Type B pancreatic cell (in vitro differentiated cells): ENCODE measurements at regions not wholly inside any gene's neighbourhood (a gene's known extent, or its start where the extent isn't known, plus 50 kb on each side); places are given as distances from the start of the nearest gene placed in this dataset.

Experiments used
- DNase-seq: peaks from one replicate; pipeline ENCODE4 v3.0.0; 2021; ENCODE audit warnings: mixed read lengths; ENCODE audit not compliant: unreplicated experiment; ENCODE audit errors: extremely low spot score
- H3K27ac Mint-ChIP-seq: 2 replicates; pipeline ENCODE4 v1.8.0; 2021; ENCODE audit warnings: mild to moderate bottlenecking, mixed read lengths
- H3K27me3 Mint-ChIP-seq: 2 replicates; pipeline ENCODE4 v1.8.0; 2021; ENCODE audit warnings: mixed read lengths
- H3K36me3 Mint-ChIP-seq: 2 replicates; pipeline ENCODE4 v1.8.0; 2021; ENCODE audit warnings: mixed read lengths
- H3K4me1 Mint-ChIP-seq: one replicate; pipeline ENCODE4 v1.8.0; 2021; ENCODE audit warnings: mixed read lengths; ENCODE audit not compliant: unreplicated experiment
- H3K4me3 Mint-ChIP-seq: 2 replicates; pipeline ENCODE4 v1.8.0; 2021; ENCODE audit warnings: mild to moderate bottlenecking, mixed read lengths
- H3K9me3 Mint-ChIP-seq: 2 replicates; pipeline ENCODE4 v1.8.0; 2021; ENCODE audit warnings: mixed read lengths
- TF ChIP-seq, protein P1 (sequence below): fragments of 200-600 bp; sonication (generic); conservative IDR thresholded peaks from 2 replicates; pipeline ENCODE4 v1.5.0; 2021; ENCODE audit warnings: antibody characterized with exemption, mild to moderate bottlenecking

DNA sequence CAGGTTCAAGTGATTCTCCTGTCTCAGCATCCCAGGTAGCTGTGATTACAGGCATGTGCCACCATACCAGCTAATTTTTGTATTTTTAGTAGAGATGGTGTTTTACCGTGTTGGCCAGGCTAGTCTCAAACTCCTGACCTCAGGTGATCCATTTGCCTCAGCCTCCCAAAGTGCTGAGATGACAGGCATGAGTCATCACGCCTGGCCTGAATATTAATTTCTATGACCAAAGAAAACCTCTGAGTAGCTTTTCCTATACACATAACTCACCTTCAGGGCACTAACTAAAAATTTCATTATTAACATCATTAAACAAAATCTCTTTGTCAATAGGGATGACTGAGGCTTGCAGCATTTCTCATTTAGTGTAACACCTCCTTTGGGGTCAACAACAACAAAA lies 259.6 kb upstream of the KRR1 start:
- peak overlapping the region; percentile 70 for H3K27ac Mint-ChIP-seq
- H3K9me3 Mint-ChIP-seq = peaks cover 3% of the 10 kb centered on the region
- H3K4me3 Mint-ChIP-seq = no peak overlapping the region
- H3K36me3 Mint-ChIP-seq = peaks cover 4% of the 10 kb centered on the region
- TF ChIP-seq, protein P1, sequence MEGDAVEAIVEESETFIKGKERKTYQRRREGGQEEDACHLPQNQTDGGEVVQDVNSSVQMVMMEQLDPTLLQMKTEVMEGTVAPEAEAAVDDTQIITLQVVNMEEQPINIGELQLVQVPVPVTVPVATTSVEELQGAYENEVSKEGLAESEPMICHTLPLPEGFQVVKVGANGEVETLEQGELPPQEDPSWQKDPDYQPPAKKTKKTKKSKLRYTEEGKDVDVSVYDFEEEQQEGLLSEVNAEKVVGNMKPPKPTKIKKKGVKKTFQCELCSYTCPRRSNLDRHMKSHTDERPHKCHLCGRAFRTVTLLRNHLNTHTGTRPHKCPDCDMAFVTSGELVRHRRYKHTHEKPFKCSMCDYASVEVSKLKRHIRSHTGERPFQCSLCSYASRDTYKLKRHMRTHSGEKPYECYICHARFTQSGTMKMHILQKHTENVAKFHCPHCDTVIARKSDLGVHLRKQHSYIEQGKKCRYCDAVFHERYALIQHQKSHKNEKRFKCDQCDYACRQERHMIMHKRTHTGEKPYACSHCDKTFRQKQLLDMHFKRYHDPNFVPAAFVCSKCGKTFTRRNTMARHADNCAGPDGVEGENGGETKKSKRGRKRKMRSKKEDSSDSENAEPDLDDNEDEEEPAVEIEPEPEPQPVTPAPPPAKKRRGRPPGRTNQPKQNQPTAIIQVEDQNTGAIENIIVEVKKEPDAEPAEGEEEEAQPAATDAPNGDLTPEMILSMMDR = no peak
- H3K4me1 Mint-ChIP-seq = peaks cover 21% of the 10 kb centered on the region
- no peaks in the 10 kb centered on the region for H3K27me3 Mint-ChIP-seq
- no peak for DNase-seq

DNA sequence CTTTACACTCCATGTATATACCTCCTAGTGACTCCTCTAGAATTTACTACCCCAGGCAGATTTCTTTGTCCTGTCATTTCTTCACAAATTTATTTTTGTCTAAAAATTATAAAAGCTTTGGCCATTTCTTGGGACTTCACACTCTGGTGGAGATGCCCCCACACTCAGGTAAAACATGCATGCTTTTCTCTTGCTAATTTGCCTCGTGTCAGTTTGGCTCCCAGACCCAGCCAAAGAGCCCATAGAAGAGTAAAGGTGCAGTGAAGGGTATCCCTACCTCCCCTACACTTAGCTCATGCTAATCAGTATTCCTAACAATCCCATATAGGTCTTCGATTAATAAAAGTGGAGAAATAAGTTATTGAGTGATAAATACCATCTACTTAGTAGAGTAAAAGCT lies 256.5 kb upstream of the KRR1 start:
- no peak for DNase-seq
- peaks cover 2% of the 10 kb centered on the region for H3K36me3 Mint-ChIP-seq
- H3K9me3 Mint-ChIP-seq = peaks cover 3% of the 10 kb centered on the region
- H3K27ac Mint-ChIP-seq = no peak overlapping the region
- TF ChIP-seq, protein P1 = no peak
- no peak overlapping the region for H3K4me3 Mint-ChIP-seq
- H3K27me3 Mint-ChIP-seq = no peaks in the 10 kb centered on the region
- H3K4me1 Mint-ChIP-seq = peaks cover 27% of the 10 kb centered on the region

DNA sequence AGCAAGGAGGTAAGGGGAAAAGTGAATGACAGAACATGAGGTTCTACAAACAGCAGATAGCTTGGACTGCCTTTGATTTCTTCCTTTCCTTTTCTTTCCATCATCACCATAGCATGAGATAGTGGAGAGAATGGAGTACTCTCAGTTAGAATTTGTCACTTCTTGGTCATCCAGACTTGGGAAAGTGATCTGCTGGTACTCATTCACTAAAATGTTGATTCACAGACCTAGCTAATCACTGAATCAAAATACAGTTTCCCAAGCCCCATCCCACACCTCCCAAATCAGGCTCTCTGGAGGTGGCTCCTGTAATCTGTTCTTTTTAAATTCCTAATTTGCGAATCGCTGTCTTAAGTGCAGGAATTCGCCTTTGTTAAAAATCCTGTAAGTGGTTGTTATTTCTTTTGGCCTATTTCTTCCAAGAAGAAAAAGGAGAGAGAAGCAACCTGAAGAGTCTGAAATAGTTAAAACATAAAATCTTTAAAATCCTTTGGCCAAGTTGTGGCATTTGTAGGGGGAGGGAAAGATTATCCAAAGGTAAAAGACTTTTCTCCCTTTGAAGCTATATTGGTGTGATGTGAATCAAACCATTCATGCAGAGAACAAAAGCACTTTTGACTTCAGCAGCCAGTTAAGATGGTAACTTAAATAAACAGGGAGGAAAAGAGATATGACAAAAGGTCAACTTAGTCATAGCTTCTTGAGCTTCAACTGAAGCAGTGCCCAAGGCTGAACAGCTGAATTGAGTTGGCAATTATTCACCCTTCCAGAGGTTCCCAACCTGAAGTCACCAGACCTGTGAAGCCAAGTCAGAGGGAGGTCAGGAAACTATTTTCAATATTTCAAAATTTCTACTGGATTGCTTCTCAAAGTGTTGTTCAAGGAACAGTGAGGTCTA lies 255.1 kb upstream of the KRR1 start:
- Mint-ChIP-seq H3K4me3 (peak overlapping the region; percentile 58), H3K4me1 (peaks cover 25% of the 10 kb centered on the region), H3K27ac (peak overlapping the region; percentile 39), H3K27me3 (no peaks in the 10 kb centered on the region), H3K9me3 (peaks cover 3% of the 10 kb centered on the region), H3K36me3 (no peaks in the 10 kb centered on the region)
- TF ChIP-seq, protein P1 = no peak
- no peak for DNase-seq

DNA sequence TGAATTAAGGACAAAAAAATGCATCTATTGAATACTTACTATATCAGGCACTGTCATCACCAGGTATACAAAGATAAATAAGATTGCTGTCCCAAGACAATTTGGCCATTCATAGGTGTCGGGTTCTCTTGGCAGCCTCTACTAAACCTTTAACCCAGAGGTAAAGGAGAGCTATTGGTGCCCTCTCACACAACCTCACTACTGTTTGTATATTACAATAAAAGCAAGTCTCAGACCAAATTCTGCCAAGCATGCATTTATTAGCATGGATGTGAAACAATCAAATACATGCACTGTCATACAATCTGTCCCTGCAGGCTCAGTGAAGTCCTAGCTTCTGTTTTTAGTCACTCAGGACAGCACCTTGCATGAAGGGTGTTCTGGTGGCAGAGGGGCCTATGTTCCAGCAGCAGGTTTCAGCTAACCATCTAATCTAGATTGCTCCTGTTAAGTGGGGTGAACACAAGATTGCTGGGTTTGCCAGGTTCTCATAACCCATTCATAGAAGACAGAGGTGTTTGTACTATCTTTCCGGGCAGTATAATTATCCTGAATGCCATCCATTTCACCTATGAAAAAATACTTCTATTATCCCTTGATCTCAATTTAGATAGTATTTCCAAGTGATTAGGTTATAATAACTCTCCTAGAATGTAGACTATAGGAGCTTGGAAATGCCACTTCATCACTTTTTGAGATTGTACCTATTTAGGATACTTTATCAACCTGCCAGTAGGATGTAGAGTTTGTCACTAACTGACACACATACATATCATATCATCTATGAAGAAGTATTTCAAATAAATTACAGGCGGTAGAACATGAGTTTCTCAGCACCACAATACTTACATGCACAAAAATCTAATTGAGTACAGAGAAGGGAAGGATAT lies 254.0 kb upstream of the KRR1 start:
- no peak for DNase-seq
- Mint-ChIP-seq H3K27ac (peak overlapping the region; percentile 25), H3K36me3 (no peaks in the 10 kb centered on the region), H3K4me3 (no peak overlapping the region), H3K27me3 (no peaks in the 10 kb centered on the region), H3K9me3 (peaks cover 3% of the 10 kb centered on the region), H3K4me1 (peaks cover 28% of the 10 kb centered on the region)
- TF ChIP-seq, protein P1 = no peak

DNA sequence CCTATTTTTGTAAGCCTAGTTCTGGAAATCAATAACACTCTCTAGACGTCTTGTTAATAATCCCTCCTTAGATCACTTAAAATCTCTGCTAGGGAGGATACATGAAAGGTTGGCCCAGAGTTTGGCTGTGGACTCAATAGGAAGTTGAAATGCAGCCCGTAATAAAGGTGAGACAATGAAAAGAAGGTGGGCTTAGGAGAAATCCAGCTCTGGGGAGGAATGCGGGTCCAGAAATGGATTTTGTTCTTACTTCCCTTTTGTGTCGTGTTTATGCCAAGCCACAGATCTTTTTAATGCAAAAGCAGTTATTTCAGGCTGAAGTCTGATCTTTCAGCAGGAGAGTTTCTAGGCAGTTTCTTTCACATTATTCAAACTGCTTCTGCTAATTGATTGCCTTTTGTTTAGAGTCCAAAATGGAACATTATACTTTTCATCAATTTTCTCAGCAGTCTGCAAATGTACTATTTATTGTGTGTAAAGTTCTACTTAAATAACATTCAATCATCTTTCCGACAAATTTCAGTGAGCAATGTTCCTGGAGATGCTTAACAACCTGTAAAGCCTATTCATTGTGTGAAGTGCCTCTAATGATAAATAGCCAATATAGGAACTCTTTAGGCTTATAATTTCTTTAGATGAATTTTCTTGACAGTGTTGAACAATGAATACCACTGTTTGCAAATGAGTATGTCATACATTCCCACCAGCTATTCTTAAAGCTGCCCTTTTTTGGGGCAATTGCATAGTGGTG lies 252.9 kb upstream of the KRR1 start:
- TF ChIP-seq, protein P1 = no peak
- Mint-ChIP-seq H3K9me3 (peaks cover 3% of the 10 kb centered on the region), H3K27ac (peak overlapping the region; percentile 21), H3K4me3 (no peak overlapping the region), H3K4me1 (peaks cover 31% of the 10 kb centered on the region), H3K36me3 (no peaks in the 10 kb centered on the region), H3K27me3 (no peaks in the 10 kb centered on the region)
- no peak for DNase-seq
